ENCODE measurements at regions not wholly inside any gene's neighbourhood (a gene's known extent, or its start where the extent isn't known, plus 50 kb on each side); places are given as distances from the start of the nearest gene placed in this dataset.

DNA sequence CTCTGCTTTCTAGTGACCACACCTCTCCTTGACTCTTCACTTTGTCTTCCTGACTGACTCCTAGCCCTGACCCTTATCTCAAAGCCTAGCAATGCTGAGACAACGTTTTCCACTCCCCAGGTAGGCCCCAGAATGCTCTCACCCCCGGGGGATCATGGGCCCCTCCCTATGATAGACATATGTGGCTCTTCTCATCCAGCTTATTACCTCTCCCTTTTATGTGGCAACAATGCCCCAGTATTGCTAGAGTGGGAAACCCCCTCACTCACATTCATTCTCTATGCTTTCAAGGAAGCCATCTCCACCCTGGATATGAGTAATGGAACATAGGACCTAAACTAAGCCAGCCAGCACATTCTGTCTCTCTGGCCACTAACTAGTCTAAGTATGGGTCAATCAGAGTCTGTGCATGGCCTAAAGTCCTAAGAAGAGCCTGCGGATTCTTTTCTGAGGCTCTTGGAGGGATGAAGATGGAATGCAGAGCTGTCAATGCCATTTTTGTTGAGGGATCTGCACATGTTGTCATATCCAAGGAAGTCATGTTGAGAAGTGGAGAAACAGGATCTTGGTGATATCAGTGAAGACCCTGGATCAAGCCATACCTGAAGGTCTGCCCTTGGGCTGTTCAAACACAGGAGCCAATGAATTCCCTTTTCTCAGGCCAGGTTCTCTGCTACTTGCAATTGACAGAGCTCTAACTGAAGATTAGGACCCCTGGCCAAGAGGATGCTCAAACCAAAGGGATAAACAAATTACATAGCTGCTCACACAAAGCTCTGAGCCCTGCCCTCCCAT lies 79.8 kb upstream of the GRK3 start:
- intact Hi-C loops (cut with micrococcal nuclease; ENCODE audit: unreplicated experiment) (no loop called here), in situ Hi-C loops (cut with HindIII; ENCODE audit: extremely low pct_ligation_motif_present, low pct_unique_long_range_greater_than_20kb) (no loop called here)
- H3K27ac ChIP-seq (ENCODE audit: extremely low read length, insufficient read depth, low read length), result no peak overlapping the region
- TF ChIP-seq ZBTB8A (CRISPR knock-in tag; IDR thresholded peaks at IDR 0.05; ENCODE audit: borderline replicate concordance, low read depth), result no peak
- no peak for TF ChIP-seq TGIF2 (CRISPR knock-in tag; IDR thresholded peaks at IDR 0.05)
- TF ChIP-seq TMF1 (CRISPR knock-in tag; IDR thresholded peaks at IDR 0.05; ENCODE audit: low read depth), result no peak
- peak; percentile 97 for TF ChIP-seq ZNF329 (CRISPR knock-in tag; IDR thresholded peaks at IDR 0.05; ENCODE audit: low read depth)
- TF ChIP-seq ELF3 (CRISPR knock-in tag; IDR thresholded peaks at IDR 0.05), result no peak
- no peak for TF ChIP-seq JDP2 (CRISPR knock-in tag; IDR thresholded peaks at IDR 0.05; ENCODE audit: borderline replicate concordance)
- H3K4me3 ChIP-seq (replicated peaks in 1 of 3; ENCODE audit: insufficient read depth in 1 of 3, low read depth in 2 of 3, low read length in 3 of 3), result no peak overlapping the region
- no TSS peak for BruUV-seq (replicated peaks)
- no peaks in the 10 kb centered on the region for H4K20me1 ChIP-seq (ENCODE audit: insufficient read depth, low read length)
- no peaks in the 10 kb centered on the region for H3K9me3 ChIP-seq (ENCODE audit: low read length)
- ChIA-PET POLR2A (no interaction called here), CTCF (ENCODE audit: low intra/inter-chr PET ratio, low total read pairs) (no interaction called here)
- ATAC-seq (no peak), DNase-seq (ENCODE audit: low spot score) (no peak), FAIRE-seq (no peak)
- H3K36me3 ChIP-seq (replicated peaks in 1 of 2; ENCODE audit: control insufficient read depth in 1 of 2, insufficient read depth in 2 of 2, low read length in 2 of 2), result peaks cover 0 to 2% of the 10 kb centered on the region in 2 experiments; a peak in 4 of 5 replicates
- H3K4me2 ChIP-seq (ENCODE audit: low read depth, low read length), result no peak overlapping the region
- H3K4me1 ChIP-seq (ENCODE audit: insufficient read depth, low read length), result peaks cover 29% of the 10 kb centered on the region
- H3K27me3 ChIP-seq (ENCODE audit: control insufficient read depth in 1 of 2, insufficient read depth in 2 of 2, low read length in 2 of 2), result no peaks in the 10 kb centered on the region
- H3K9ac ChIP-seq (ENCODE audit: insufficient read depth, low read depth, low read length), result no peak overlapping the region
- H2AFZ ChIP-seq (ENCODE audit: low read length), result no peak overlapping the region
- H3K79me2 ChIP-seq (ENCODE audit: insufficient read depth, low read length), result no peaks in the 10 kb centered on the region
- WGBS (ENCODE audit: low lambda C conversion rate), result 92% methylated on average over 3 of the region's 3 CpGs

DNA sequence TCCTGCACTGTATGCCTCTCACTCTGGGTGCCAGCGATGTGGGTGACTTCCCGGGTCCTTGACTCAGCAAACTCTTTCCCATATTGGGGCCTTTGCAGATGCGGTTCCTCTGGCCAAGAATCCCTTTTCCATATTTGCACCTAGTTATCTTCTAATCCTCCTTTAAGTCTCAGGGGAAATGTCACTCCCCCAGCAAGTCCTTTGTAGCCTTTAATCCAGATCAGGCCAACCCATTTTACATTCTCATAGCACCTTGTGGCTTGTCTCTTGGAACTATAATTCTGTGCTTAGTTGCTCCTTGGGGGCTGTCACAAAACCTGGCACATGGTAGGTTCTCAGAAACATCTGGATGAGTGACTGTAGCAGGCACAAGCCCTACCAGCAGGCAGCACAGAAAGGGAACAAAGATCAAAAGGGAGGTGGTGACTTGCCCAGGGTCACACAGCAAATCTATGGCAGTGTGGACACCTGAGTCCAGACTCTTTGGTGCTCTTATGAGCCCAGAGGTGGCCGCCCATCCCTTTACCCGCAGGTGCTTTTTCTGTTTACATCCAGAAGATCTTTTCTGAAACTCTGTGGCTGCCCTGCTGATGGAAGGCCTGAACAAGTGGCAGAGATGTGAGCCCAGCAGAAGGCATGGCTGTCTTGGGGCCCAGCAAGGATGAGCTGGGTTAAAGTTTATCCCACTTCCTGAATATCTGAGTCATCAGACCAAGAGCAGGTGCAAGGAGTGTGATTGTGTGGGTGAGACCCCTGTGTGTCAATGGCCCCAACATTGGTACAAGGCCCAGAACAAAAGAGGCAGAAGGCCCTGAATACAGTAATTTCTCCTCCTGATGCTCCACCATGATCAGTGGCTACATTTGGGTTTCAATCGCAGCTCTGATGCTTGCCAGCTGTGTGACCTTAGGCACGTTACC lies 78.6 kb upstream of the GRK3 start:
- WGBS (ENCODE audit: low lambda C conversion rate), result 93% methylated on average over 7 of the region's 7 CpGs
- no TSS peak for BruUV-seq (replicated peaks)
- intact Hi-C loops (cut with micrococcal nuclease; ENCODE audit: unreplicated experiment), result no loop called here
- Histone ChIP-seq H2AFZ (ENCODE audit: low read length) (no peak overlapping the region), H3K4me3 (replicated peaks in 1 of 3; ENCODE audit: insufficient read depth in 1 of 3, low read depth in 2 of 3, low read length in 3 of 3) (no peak overlapping the region), H3K27ac (ENCODE audit: extremely low read length, insufficient read depth, low read length) (no peak overlapping the region), H4K20me1 (ENCODE audit: insufficient read depth, low read length) (no peaks in the 10 kb centered on the region), H3K4me1 (ENCODE audit: insufficient read depth, low read length) (peaks cover 29% of the 10 kb centered on the region), H3K79me2 (ENCODE audit: insufficient read depth, low read length) (no peaks in the 10 kb centered on the region), H3K9me3 (ENCODE audit: low read length) (no peaks in the 10 kb centered on the region), H3K9ac (ENCODE audit: insufficient read depth, low read depth, low read length) (no peak overlapping the region), H3K4me2 (ENCODE audit: low read depth, low read length) (no peak overlapping the region), H3K36me3 (replicated peaks in 1 of 2; ENCODE audit: control insufficient read depth in 1 of 2, insufficient read depth in 2 of 2, low read length in 2 of 2) (peaks cover 0 to 2% of the 10 kb centered on the region in 2 experiments; a peak in 4 of 5 replicates), H3K27me3 (ENCODE audit: control insufficient read depth in 1 of 2, insufficient read depth in 2 of 2, low read length in 2 of 2) (no peaks in the 10 kb centered on the region)
- no peak for FAIRE-seq
- ChIA-PET CTCF (ENCODE audit: low intra/inter-chr PET ratio, low total read pairs) (no interaction called here), POLR2A (no interaction called here)
- in situ Hi-C loops (cut with HindIII; ENCODE audit: extremely low pct_ligation_motif_present, low pct_unique_long_range_greater_than_20kb), result no loop called here
- DNase-seq (ENCODE audit: low spot score), result no peak
- peak; percentile 28; the same call in 2 of the 3 replicates for ATAC-seq
- TF ChIP-seq FOSL2 (CRISPR knock-in tag; IDR thresholded peaks at IDR 0.05), result peak; percentile 84
- no peak for TF ChIP-seq DPF2 (CRISPR knock-in tag; IDR thresholded peaks at IDR 0.05; ENCODE audit: borderline replicate concordance, low read depth)
- no peak for TF ChIP-seq BORCS8-MEF2B (CRISPR knock-in tag; IDR thresholded peaks at IDR 0.05)
- no peak for TF ChIP-seq SNAPC2 (CRISPR knock-in tag; IDR thresholded peaks at IDR 0.05)
- TF ChIP-seq CEBPB (IDR thresholded peaks at IDR 0.05; ENCODE audit: borderline replicate concordance, low read depth, low read length), result no peak
- TF ChIP-seq, protein P1, sequence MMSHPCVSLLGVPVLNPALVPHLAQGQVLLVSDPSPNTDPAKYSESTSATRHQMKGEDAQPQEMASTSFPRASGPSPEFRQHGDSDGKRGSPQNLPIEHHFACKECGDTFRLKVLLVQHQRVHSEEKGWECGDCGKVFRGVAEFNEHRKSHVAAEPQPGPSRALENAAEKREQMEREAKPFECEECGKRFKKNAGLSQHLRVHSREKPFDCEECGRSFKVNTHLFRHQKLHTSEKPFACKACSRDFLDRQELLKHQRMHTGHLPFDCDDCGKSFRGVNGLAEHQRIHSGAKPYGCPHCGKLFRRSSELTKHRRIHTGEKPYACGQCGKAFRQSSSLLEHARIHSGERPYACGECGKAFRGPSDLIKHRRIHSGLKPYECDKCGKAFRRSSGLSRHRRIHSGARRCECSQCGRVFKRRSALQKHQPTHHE (CRISPR knock-in tag; IDR thresholded peaks at IDR 0.05; ENCODE audit: borderline replicate concordance), result no peak
- no peak for TF ChIP-seq ZNF782 (CRISPR knock-in tag; IDR thresholded peaks at IDR 0.05; ENCODE audit: borderline replicate concordance)
- no peak for TF ChIP-seq PHF20 (CRISPR knock-in tag; IDR thresholded peaks at IDR 0.05)
- TF ChIP-seq, protein P2, sequence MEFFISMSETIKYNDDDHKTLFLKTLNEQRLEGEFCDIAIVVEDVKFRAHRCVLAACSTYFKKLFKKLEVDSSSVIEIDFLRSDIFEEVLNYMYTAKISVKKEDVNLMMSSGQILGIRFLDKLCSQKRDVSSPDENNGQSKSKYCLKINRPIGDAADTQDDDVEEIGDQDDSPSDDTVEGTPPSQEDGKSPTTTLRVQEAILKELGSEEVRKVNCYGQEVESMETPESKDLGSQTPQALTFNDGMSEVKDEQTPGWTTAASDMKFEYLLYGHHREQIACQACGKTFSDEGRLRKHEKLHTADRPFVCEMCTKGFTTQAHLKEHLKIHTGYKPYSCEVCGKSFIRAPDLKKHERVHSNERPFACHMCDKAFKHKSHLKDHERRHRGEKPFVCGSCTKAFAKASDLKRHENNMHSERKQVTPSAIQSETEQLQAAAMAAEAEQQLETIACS (CRISPR knock-in tag; IDR thresholded peaks at IDR 0.05), result no peak

Data from HepG2 (cell line).